ENCODE measurements at regions not wholly inside any gene's neighbourhood (a gene's known extent, or its start where the extent isn't known, plus 50 kb on each side); places are given as distances from the start of the nearest gene placed in this dataset.

GRCh38 chr6:82836022-82836575 lies 229.5 kb downstream of the UBE3D start:
- DNase-seq: no peak

DNA sequence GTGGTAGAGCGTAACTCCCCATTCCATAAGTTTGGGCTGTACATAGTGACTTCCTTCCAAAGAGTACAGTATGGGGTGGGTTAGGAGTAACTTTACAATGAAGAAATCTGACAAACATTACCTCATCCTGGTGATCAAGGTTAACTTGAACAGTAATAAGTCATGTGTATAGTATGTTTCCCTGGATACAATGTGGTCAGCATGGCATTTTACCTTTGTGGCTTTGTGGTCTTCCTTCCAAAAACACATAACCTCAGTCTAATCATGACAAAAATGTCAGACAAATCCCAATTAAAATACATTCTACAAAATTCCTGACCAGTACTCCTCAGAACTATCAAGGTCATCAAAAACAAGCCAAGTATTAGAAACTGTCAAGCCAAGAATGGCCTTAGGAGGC lies 225.1 kb downstream of the UBE3D start:
- DNase-seq: no peak

- no peak for DNase-seq
Observed at GRCh38 chr6:82841309-82841708, 224.3 kb downstream of the UBE3D start.

Data from left hindlimb (tissue), 1 donor.